ENCODE measurements at regions not wholly inside any gene's neighbourhood (a gene's known extent, or its start where the extent isn't known, plus 50 kb on each side); places are given as distances from the start of the nearest gene placed in this dataset.

GRCh38 chr1:118396829-118397495 lies 211.9 kb upstream of the SPAG17 start:
- no peak for DNase-seq (ENCODE audit: low spot score in 2 of 2)
- no peaks in the 10 kb centered on the region for H3K36me3 ChIP-seq
- TF ChIP-seq POLR2A (IDR thresholded peaks at IDR 0.05) (no peak), EP300 (IDR thresholded peaks at IDR 0.05) (no peak), CTCF (IDR thresholded peaks at IDR 0.05) (no peak)
- 83 to 84% methylated on average over 4 of the region's 4 CpGs for WGBS, 2 donors
- H3K4me3 ChIP-seq: no peak overlapping the region
- no peaks in the 10 kb centered on the region for H3K27me3 ChIP-seq
- no peak overlapping the region for H3K27ac ChIP-seq
- no peaks in the 10 kb centered on the region for H3K9me3 ChIP-seq
- H3K4me1 ChIP-seq: no peaks in the 10 kb centered on the region

GRCh38 chr1:118396279-118396678 lies 211.3 kb upstream of the SPAG17 start:
- Histone ChIP-seq H3K36me3 (no peaks in the 10 kb centered on the region), H3K4me3 (no peak overlapping the region), H3K9me3 (no peaks in the 10 kb centered on the region), H3K4me1 (no peaks in the 10 kb centered on the region), H3K27ac (no peak overlapping the region), H3K27me3 (no peaks in the 10 kb centered on the region)
- TF ChIP-seq EP300 (IDR thresholded peaks at IDR 0.05): no peak
- no peak for TF ChIP-seq CTCF (IDR thresholded peaks at IDR 0.05)
- no peak for DNase-seq (ENCODE audit: low spot score in 2 of 2)
- WGBS, 2 donors: 21 to 37% methylated on average over 1 of the region's 1 CpG

GRCh38 chr1:118395430-118395991 lies 210.5 kb upstream of the SPAG17 start:
- 50 to 59% methylated on average over 7 of the region's 7 CpGs for WGBS, 2 donors
- Histone ChIP-seq H3K4me1 (no peaks in the 10 kb centered on the region), H3K36me3 (no peaks in the 10 kb centered on the region), H3K27me3 (no peaks in the 10 kb centered on the region), H3K9me3 (no peaks in the 10 kb centered on the region), H3K27ac (no peak overlapping the region), H3K4me3 (no peak overlapping the region)
- DNase-seq (ENCODE audit: low spot score in 2 of 2): no peak
- no peak for TF ChIP-seq CTCF (IDR thresholded peaks at IDR 0.05)
- TF ChIP-seq EP300 (IDR thresholded peaks at IDR 0.05): no peak
- no peak for TF ChIP-seq POLR2A (IDR thresholded peaks at IDR 0.05)

GRCh38 chr1:118390955-118391354 lies 205.9 kb upstream of the SPAG17 start:
- Histone ChIP-seq H3K4me3 (no peak overlapping the region), H3K9me3 (no peaks in the 10 kb centered on the region), H3K4me1 (no peaks in the 10 kb centered on the region), H3K27ac (no peak overlapping the region), H3K27me3 (no peaks in the 10 kb centered on the region), H3K36me3 (no peaks in the 10 kb centered on the region)
- TF ChIP-seq CTCF (IDR thresholded peaks at IDR 0.05): no peak
- no peak for TF ChIP-seq POLR2A (IDR thresholded peaks at IDR 0.05)
- no peak for TF ChIP-seq EP300 (IDR thresholded peaks at IDR 0.05)
- WGBS, 2 donors: 90 to 94% methylated on average over 1 of the region's 1 CpG
- no peak for DNase-seq (ENCODE audit: low spot score in 2 of 2)

GRCh38 chr1:118388301-118388959 lies 203.4 kb upstream of the SPAG17 start:
- TF ChIP-seq CTCF (IDR thresholded peaks at IDR 0.05) (no peak), POLR2A (IDR thresholded peaks at IDR 0.05) (no peak), EP300 (IDR thresholded peaks at IDR 0.05) (no peak)
- WGBS, 2 donors: 89 to 93% methylated on average over 4 of the region's 4 CpGs
- H3K9me3 ChIP-seq: no peaks in the 10 kb centered on the region
- no peak overlapping the region for H3K27ac ChIP-seq
- no peak for DNase-seq (ENCODE audit: low spot score in 2 of 2)
- H3K36me3 ChIP-seq: no peaks in the 10 kb centered on the region
- H3K4me3 ChIP-seq: no peak overlapping the region
- H3K27me3 ChIP-seq: no peaks in the 10 kb centered on the region
- H3K4me1 ChIP-seq: no peaks in the 10 kb centered on the region
